WTC11 (cell line): ENCODE measurements at regions not wholly inside any gene's neighbourhood (a gene's known extent, or its start where the extent isn't known, plus 50 kb on each side); places are given as distances from the start of the nearest gene placed in this dataset.

Source experiments
- ATAC-seq: fragments of 200-7000 bp; cut with Tn5 transposase; 2 replicates; pipeline ENCODE4 v1.10.0; 2021; ENCODE audit warnings: mild to moderate bottlenecking, moderate library complexity
- CTCF ChIA-PET: fragments of 300-600 bp; sonication (Branson Sonifier 250); formaldehyde crosslinking; loops from one replicate; lab custom pipeline; 2021; ENCODE audit warnings: antibody characterized with exemption; lab: Charles Lee
- POLR2A ChIA-PET: fragments of 350-600 bp; sonication (Branson Sonifier 250); formaldehyde crosslinking; loops from one replicate; lab custom pipeline; 2021; ENCODE audit warnings: antibody characterized with exemption; lab: Charles Lee
- DNase-seq: peaks from one replicate; pipeline ENCODE4 v3.0.0; 2021; ENCODE audit warnings: low spot score
- H3K27ac Mint-ChIP-seq: 2 replicates; pipeline ENCODE4 v1.8.0; 2021; ENCODE audit warnings: mixed read lengths
- H3K27me3 Mint-ChIP-seq: 2 replicates; pipeline ENCODE4 v1.8.0; 2021; ENCODE audit warnings: low read depth, mild to moderate bottlenecking, moderate library complexity, mixed read lengths
- H3K36me3 Mint-ChIP-seq: 2 replicates; pipeline ENCODE4 v1.8.0; 2021; ENCODE audit warnings: mixed read lengths
- H3K4me1 Mint-ChIP-seq: 2 replicates; pipeline ENCODE4 v1.8.0; 2022; ENCODE audit warnings: mixed read lengths
- H3K4me3 Mint-ChIP-seq: 2 replicates; pipeline ENCODE4 v1.8.0; 2021; ENCODE audit warnings: mild to moderate bottlenecking, moderate library complexity, mixed read lengths
- H3K9me3 Mint-ChIP-seq: 2 replicates; pipeline ENCODE4 v1.8.0; 2021; ENCODE audit warnings: mixed read lengths
- ARID4B ChIP-seq: sonication (generic); formaldehyde crosslinking; IDR thresholded peaks from 2 replicates; pipeline ENCODE4 v1.8.0; 2023; ENCODE audit warnings: missing genetic modification reagents, mild to moderate bottlenecking, borderline replicate concordance
- ATF2 ChIP-seq: sonication (generic); formaldehyde crosslinking; IDR thresholded peaks from 2 replicates; pipeline ENCODE4 v1.8.1; 2022; ENCODE audit warnings: low read depth, missing genetic modification reagents, borderline replicate concordance
- CBFB ChIP-seq: sonication (generic); formaldehyde crosslinking; IDR thresholded peaks from 2 replicates; pipeline ENCODE4 v1.8.1; 2022; ENCODE audit warnings: mild to moderate bottlenecking, low read depth, missing genetic modification reagents
- CTCF ChIP-seq: fragments of 200-600 bp; IDR thresholded peaks from 2 replicates; pipeline ENCODE4 v1.8.0; 2022; ENCODE audit warnings: antibody characterized with exemption
- EMX1 ChIP-seq: fragments of 250-450 bp; sonication (Bioruptor Pico); IDR thresholded peaks from 2 replicates; pipeline ENCODE4 v1.8.0; 2021; ENCODE audit warnings: mild to moderate bottlenecking
- ERG ChIP-seq: fragments of 250-450 bp; sonication (Bioruptor Pico); IDR thresholded peaks from 2 replicates; pipeline ENCODE4 v1.8.0; 2021; ENCODE audit warnings: mild to moderate bottlenecking
- ESRRA ChIP-seq: sonication (generic); formaldehyde crosslinking; IDR thresholded peaks from 2 replicates; pipeline ENCODE4 v1.8.1; 2022; ENCODE audit warnings: mild to moderate bottlenecking, missing genetic modification reagents, borderline replicate concordance
- FOXP1 ChIP-seq: sonication (generic); formaldehyde crosslinking; IDR thresholded peaks from 2 replicates; pipeline ENCODE4 v1.8.0; 2022; ENCODE audit warnings: missing genetic modification reagents, mild to moderate bottlenecking, moderate library complexity, borderline replicate concordance
- IRF1 ChIP-seq: sonication (generic); formaldehyde crosslinking; IDR thresholded peaks from 2 replicates; pipeline ENCODE4 v1.8.0; 2023; ENCODE audit warnings: missing genetic modification reagents
- MXD4 ChIP-seq: fragments of 250-450 bp; sonication (Bioruptor Pico); IDR thresholded peaks from 2 replicates; pipeline ENCODE4 v1.8.0; 2021; ENCODE audit warnings: mild to moderate bottlenecking, moderate library complexity, borderline replicate concordance
- NFE2L1 ChIP-seq: sonication (generic); formaldehyde crosslinking; IDR thresholded peaks from 2 replicates; pipeline ENCODE4 v1.8.1; 2023; ENCODE audit warnings: missing genetic modification reagents
- NFYB ChIP-seq: sonication (generic); formaldehyde crosslinking; conservative IDR thresholded peaks from 2 replicates; pipeline ENCODE4 v1.8.0; 2022; ENCODE audit warnings: low read depth, missing genetic modification reagents
- NR1H2 ChIP-seq: sonication (generic); formaldehyde crosslinking; IDR thresholded peaks from 2 replicates; pipeline ENCODE4 v1.9.0; 2021; ENCODE audit warnings: mild to moderate bottlenecking, moderate library complexity, missing genetic modification reagents
- SMAD4 ChIP-seq: sonication (generic); formaldehyde crosslinking; IDR thresholded peaks from 2 replicates; pipeline ENCODE4 v1.8.0; 2022; ENCODE audit warnings: mild to moderate bottlenecking, missing genetic modification reagents
- SOX15 ChIP-seq: fragments of 250-450 bp; sonication (Bioruptor Pico); IDR thresholded peaks from 2 replicates; pipeline ENCODE4 v1.9.0; 2021; ENCODE audit warnings: mild to moderate bottlenecking
- USF1 ChIP-seq: sonication (generic); formaldehyde crosslinking; IDR thresholded peaks from 2 replicates; pipeline ENCODE4 v1.8.0; 2022; ENCODE audit warnings: mild to moderate bottlenecking, missing genetic modification reagents
- ZMAT4 ChIP-seq: fragments of 250-450 bp; sonication (Bioruptor Pico); IDR thresholded peaks from 2 replicates; pipeline ENCODE4 v1.9.0; 2021; ENCODE audit warnings: mild to moderate bottlenecking
- ZNF219 ChIP-seq: sonication (generic); formaldehyde crosslinking; IDR thresholded peaks from 2 replicates; pipeline ENCODE4 v1.8.0; 2023; ENCODE audit warnings: missing genetic modification reagents, mild to moderate bottlenecking, borderline replicate concordance
- ZNF416 ChIP-seq: fragments of 250-450 bp; sonication (Bioruptor Pico); IDR thresholded peaks from 2 replicates; pipeline ENCODE4 v1.9.0; 2021; ENCODE audit warnings: mild to moderate bottlenecking, inconsistent platforms
- ZNF532 ChIP-seq: fragments of 250-450 bp; sonication (Bioruptor Pico); IDR thresholded peaks from 2 replicates; pipeline ENCODE4 v1.9.0; 2021; ENCODE audit warnings: mild to moderate bottlenecking, borderline replicate concordance

GRCh38 chr9:107878462-107878861 is 388.9 kb upstream of the KLF4 start (continued):
- TF ChIP-seq NFYB (CRISPR knock-in tag), result no peak
- no peak for TF ChIP-seq ZNF532
- TF ChIP-seq ZMAT4, result no peak
- no peak for TF ChIP-seq CTCF

- ChIA-PET POLR2A (no interaction called here), CTCF (no interaction called here)
- Mint-ChIP-seq H3K9me3 (peaks cover 4% of the 10 kb centered on the region), H3K27ac (no peak overlapping the region), H3K4me3 (no peak overlapping the region), H3K4me1 (peaks cover 26% of the 10 kb centered on the region), H3K36me3 (no peaks in the 10 kb centered on the region), H3K27me3 (peaks cover 10% of the 10 kb centered on the region)
- ATAC-seq (no peak), DNase-seq (no peak)
- TF ChIP-seq ZNF416 (CRISPR knock-in tag), result no peak
- TF ChIP-seq NR1H2, result no peak
- TF ChIP-seq ARID4B (CRISPR knock-in tag), result no peak
- no peak for TF ChIP-seq NFE2L1 (CRISPR knock-in tag)
- TF ChIP-seq SMAD4, result no peak
- no peak for TF ChIP-seq ESRRA
- no peak for TF ChIP-seq ZMAT4
- no peak for TF ChIP-seq MXD4
- no peak for TF ChIP-seq ERG (CRISPR knock-in tag)
- no peak for TF ChIP-seq ZNF219
- no peak for TF ChIP-seq FOXP1 (CRISPR knock-in tag)
- no peak for TF ChIP-seq EMX1
- no peak for TF ChIP-seq USF1 (CRISPR knock-in tag)
- TF ChIP-seq ATF2 (CRISPR knock-in tag), result no peak
- no peak for TF ChIP-seq IRF1 (CRISPR knock-in tag)
- TF ChIP-seq CBFB, result no peak
- no peak for TF ChIP-seq SOX15
These were observed 386.0 kb upstream of the KLF4 start for GRCh38 chr9:107875571-107875980.
